ENCODE measurements at regions not wholly inside any gene's neighbourhood (a gene's known extent, or its start where the extent isn't known, plus 50 kb on each side); places are given as distances from the start of the nearest gene placed in this dataset.

DNA sequence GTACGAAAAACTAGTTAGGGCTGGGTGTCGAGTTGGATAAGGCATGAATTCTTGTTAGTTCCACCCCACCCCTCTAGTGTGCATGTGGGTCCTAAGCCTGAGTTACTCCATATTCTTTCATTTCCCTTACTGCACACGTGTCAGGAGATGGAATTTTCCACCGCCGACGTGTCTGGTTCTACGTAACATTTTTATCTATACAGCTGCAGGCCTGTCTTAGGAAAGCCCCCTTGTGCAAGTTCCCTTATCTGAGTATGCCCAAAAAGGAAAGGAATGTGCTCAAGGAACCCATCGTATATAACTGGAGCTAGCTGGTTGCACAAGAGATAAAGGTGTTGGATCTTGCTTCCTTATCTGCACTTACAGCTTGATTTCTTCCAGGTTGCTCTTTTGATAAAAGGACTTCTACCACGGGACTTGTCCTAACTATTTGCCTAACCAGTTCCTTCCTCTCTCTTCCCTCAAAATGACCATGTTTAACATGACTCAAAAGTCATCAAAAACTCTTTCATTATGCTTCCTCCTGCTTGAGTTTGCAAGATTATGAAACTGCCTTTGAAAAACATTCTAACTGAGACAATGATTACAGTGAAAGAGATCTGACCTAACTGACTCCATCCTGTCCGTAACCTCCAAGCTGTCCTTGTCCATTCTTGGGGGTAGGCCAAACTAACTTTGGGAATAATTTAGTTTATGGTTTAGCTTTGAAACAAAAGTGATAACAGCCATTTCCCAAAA is 181.4 kb downstream of the AKR1D1 start:
- in situ Hi-C loops (cut with MboI), result no loop called here
- Histone ChIP-seq H3K9me3 (ENCODE audit: low read depth) (no peaks in the 10 kb centered on the region), H3K27me3 (replicated peaks; ENCODE audit: insufficient read depth) (no peaks in the 10 kb centered on the region), H3F3A (ENCODE audit: insufficient read depth) (no peaks in the 10 kb centered on the region), H3K79me2 (ENCODE audit: insufficient read depth) (no peaks in the 10 kb centered on the region), H3K4me3 (no peak overlapping the region), H3K4me1 (ENCODE audit: insufficient read depth) (no peaks in the 10 kb centered on the region), H4K20me1 (ENCODE audit: insufficient read depth) (no peaks in the 10 kb centered on the region), H3K36me3 (ENCODE audit: low read depth) (no peaks in the 10 kb centered on the region), H3K9me2 (ENCODE audit: insufficient read depth) (no peaks in the 10 kb centered on the region), H3K4me2 (ENCODE audit: unreplicated experiment) (no peak overlapping the region), H2AFZ (no peak overlapping the region), H3K9ac (no peak overlapping the region), H3K27ac (no peak overlapping the region)
- 22 to 31% methylated on average over 10 of the region's 10 CpGs for WGBS, 2 experiments (ENCODE audit: low coverage in 1 of 2, low lambda C conversion rate in 2 of 2, missing lambda C conversion rate in 2 of 2)
- TF ChIP-seq EZH2phosphoT487 (IDR thresholded peaks at IDR 0.05; ENCODE audit: insufficient read depth, low read depth) (no peak), EZH2 (IDR thresholded peaks at IDR 0.05; ENCODE audit: insufficient read depth, poor library complexity, severe bottlenecking) (no peak)
- no peak for DNase-seq

DNA sequence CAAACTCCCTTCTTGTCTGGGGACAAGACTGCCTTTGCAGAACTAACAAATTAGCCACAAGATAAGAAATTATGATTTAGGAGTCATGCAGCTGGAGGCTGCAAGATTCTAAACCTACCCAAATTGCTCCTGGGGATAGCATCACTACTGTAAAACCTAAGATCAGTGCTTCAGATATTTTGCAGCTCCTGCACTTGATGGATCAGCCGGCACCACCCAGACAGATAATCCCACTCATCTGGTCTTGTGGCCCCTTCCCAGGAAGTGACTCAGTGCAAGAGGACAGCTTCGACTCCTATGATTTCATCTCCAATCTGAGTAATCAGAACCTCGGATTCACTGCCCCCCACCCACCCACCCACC is 181.9 kb downstream of the AKR1D1 start:
- no peak overlapping the region for H3K27ac ChIP-seq
- H2AFZ ChIP-seq, result no peak overlapping the region
- H3K4me1 ChIP-seq (ENCODE audit: insufficient read depth), result no peaks in the 10 kb centered on the region
- in situ Hi-C loops (cut with MboI), result no loop called here
- no peak overlapping the region for H3K9ac ChIP-seq
- no peaks in the 10 kb centered on the region for H3K9me2 ChIP-seq (ENCODE audit: insufficient read depth)
- no peaks in the 10 kb centered on the region for H3K9me3 ChIP-seq (ENCODE audit: low read depth)
- H3K4me3 ChIP-seq, result no peak overlapping the region
- WGBS, 2 experiments (ENCODE audit: low coverage in 1 of 2, low lambda C conversion rate in 2 of 2, missing lambda C conversion rate in 2 of 2), result 11 to 33% methylated on average over 1 to 2 of the region's 3 CpGs
- TF ChIP-seq EZH2phosphoT487 (IDR thresholded peaks at IDR 0.05; ENCODE audit: insufficient read depth, low read depth) (no peak), EZH2 (IDR thresholded peaks at IDR 0.05; ENCODE audit: insufficient read depth, poor library complexity, severe bottlenecking) (no peak)
- H3K36me3 ChIP-seq (ENCODE audit: low read depth), result no peaks in the 10 kb centered on the region
- H4K20me1 ChIP-seq (ENCODE audit: insufficient read depth), result no peaks in the 10 kb centered on the region
- no peak for DNase-seq
- no peak overlapping the region for H3K4me2 ChIP-seq (ENCODE audit: unreplicated experiment)
- no peaks in the 10 kb centered on the region for H3F3A ChIP-seq (ENCODE audit: insufficient read depth)
- no peaks in the 10 kb centered on the region for H3K79me2 ChIP-seq (ENCODE audit: insufficient read depth)
- no peaks in the 10 kb centered on the region for H3K27me3 ChIP-seq (replicated peaks; ENCODE audit: insufficient read depth)

DNA sequence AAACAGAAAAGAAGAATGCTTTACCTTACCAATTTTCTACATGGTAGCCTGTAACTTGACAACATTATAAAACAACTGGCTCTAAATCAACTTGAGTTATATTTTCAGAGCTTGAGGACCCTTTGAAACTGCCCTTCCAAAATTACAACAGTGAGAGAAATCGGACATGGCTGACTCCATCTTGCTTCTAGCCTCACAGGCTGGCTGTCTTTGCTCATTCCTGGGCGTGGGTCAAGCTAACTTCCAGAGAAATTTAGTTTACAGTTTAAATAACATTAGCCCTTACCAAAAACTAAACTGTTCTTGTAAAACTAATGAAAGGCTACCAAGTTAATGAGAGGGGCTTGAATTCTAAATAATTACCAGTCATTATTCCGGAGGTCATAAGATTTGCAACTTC is 183.4 kb downstream of the AKR1D1 start:
- H3K27ac ChIP-seq, result no peak overlapping the region
- H3K36me3 ChIP-seq (ENCODE audit: low read depth), result no peaks in the 10 kb centered on the region
- H4K20me1 ChIP-seq (ENCODE audit: insufficient read depth), result no peaks in the 10 kb centered on the region
- in situ Hi-C loops (cut with MboI), result no loop called here
- H3K4me3 ChIP-seq, result no peak overlapping the region
- no peaks in the 10 kb centered on the region for H3K4me1 ChIP-seq (ENCODE audit: insufficient read depth)
- no peak overlapping the region for H2AFZ ChIP-seq
- no peak overlapping the region for H3K4me2 ChIP-seq (ENCODE audit: unreplicated experiment)
- no peak for DNase-seq
- TF ChIP-seq EZH2 (IDR thresholded peaks at IDR 0.05; ENCODE audit: insufficient read depth, poor library complexity, severe bottlenecking), result no peak
- TF ChIP-seq EZH2phosphoT487 (IDR thresholded peaks at IDR 0.05; ENCODE audit: insufficient read depth, low read depth), result no peak
- H3K27me3 ChIP-seq (replicated peaks; ENCODE audit: insufficient read depth), result no peaks in the 10 kb centered on the region
- H3K9me3 ChIP-seq (ENCODE audit: low read depth), result no peaks in the 10 kb centered on the region
- H3K9me2 ChIP-seq (ENCODE audit: insufficient read depth), result no peaks in the 10 kb centered on the region
- H3F3A ChIP-seq (ENCODE audit: insufficient read depth), result no peaks in the 10 kb centered on the region
- 3 to 8% methylated on average over 3 of the region's 3 CpGs for whole genome bisulfite sequencing, 2 experiments (ENCODE audit: low coverage in 1 of 2, low lambda C conversion rate in 2 of 2, missing lambda C conversion rate in 2 of 2)
- H3K79me2 ChIP-seq (ENCODE audit: insufficient read depth), result no peaks in the 10 kb centered on the region
- no peak overlapping the region for H3K9ac ChIP-seq

DNA sequence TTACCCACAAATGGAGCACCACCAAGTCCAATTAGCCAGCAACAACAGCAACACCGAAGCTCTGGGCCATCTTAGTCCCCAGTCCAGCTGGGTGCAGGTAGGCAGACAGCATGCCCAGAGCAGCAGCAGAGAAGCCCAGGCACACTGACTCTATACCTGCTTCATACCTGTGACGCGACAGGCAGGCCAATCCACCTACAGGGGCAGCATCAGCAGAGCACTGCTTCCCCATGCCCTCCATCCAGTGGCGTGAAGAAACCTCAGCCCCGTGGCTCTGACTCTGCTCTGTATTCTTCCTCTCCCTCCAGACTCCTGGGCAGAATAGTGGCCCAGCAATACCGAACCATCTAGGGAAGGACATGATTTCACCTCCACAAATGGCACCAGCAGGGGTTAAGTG is 191.7 kb downstream of the AKR1D1 start:
- in situ Hi-C loops (cut with MboI), result no loop called here
- no peak overlapping the region for H3K4me2 ChIP-seq (ENCODE audit: unreplicated experiment)
- no peak overlapping the region for H3K9ac ChIP-seq
- no peak overlapping the region for H3K27ac ChIP-seq
- DNase-seq, result no peak
- H3K36me3 ChIP-seq (ENCODE audit: low read depth), result no peaks in the 10 kb centered on the region
- no peaks in the 10 kb centered on the region for H3K9me2 ChIP-seq (ENCODE audit: insufficient read depth)
- H3K79me2 ChIP-seq (ENCODE audit: insufficient read depth), result no peaks in the 10 kb centered on the region
- H3K9me3 ChIP-seq (ENCODE audit: low read depth), result no peaks in the 10 kb centered on the region
- H3F3A ChIP-seq (ENCODE audit: insufficient read depth), result no peaks in the 10 kb centered on the region
- no peak overlapping the region for H2AFZ ChIP-seq
- no peak overlapping the region for H3K4me3 ChIP-seq
- no peaks in the 10 kb centered on the region for H3K27me3 ChIP-seq (replicated peaks; ENCODE audit: insufficient read depth)
- TF ChIP-seq EZH2 (IDR thresholded peaks at IDR 0.05; ENCODE audit: insufficient read depth, poor library complexity, severe bottlenecking), result no peak
- no peak for TF ChIP-seq EZH2phosphoT487 (IDR thresholded peaks at IDR 0.05; ENCODE audit: insufficient read depth, low read depth)
- no peaks in the 10 kb centered on the region for H3K4me1 ChIP-seq (ENCODE audit: insufficient read depth)
- no peaks in the 10 kb centered on the region for H4K20me1 ChIP-seq (ENCODE audit: insufficient read depth)
- WGBS, 2 experiments (ENCODE audit: low coverage in 1 of 2, low lambda C conversion rate in 2 of 2, missing lambda C conversion rate in 2 of 2), result 26 to 38% methylated on average over 6 of the region's 6 CpGs

DNA sequence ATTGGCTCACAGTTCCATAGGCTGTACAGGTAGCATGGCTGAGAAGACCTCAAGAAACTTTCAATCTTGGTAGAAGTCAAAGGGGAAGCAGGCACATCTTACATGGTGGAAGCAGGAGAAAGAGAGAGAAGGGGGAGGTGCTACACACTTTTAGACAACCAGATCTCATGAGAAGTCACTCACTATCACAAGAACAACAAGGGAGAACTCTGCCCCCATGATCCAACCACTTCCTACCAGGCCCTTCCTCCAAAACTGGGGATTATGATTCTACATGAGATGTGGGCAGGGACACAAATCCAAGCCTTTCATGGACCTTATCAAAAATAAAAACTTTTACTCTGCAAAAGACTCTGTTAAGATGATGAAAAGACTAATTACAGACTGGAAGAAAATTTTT is 183.2 kb upstream of the TRIM24 start:
- Histone ChIP-seq H3K4me1 (ENCODE audit: insufficient read depth) (no peaks in the 10 kb centered on the region), H3K79me2 (ENCODE audit: insufficient read depth) (no peaks in the 10 kb centered on the region)
- no peak for TF ChIP-seq EZH2 (IDR thresholded peaks at IDR 0.05; ENCODE audit: insufficient read depth, poor library complexity, severe bottlenecking)
- TF ChIP-seq EZH2phosphoT487 (IDR thresholded peaks at IDR 0.05; ENCODE audit: insufficient read depth, low read depth), result no peak

More for the DNA sequence above, 183.2 kb upstream of the TRIM24 start:
- Histone ChIP-seq H4K20me1 (ENCODE audit: insufficient read depth) (no peaks in the 10 kb centered on the region), H3K9me2 (ENCODE audit: insufficient read depth) (no peaks in the 10 kb centered on the region), H3F3A (ENCODE audit: insufficient read depth) (no peaks in the 10 kb centered on the region), H3K27me3 (replicated peaks; ENCODE audit: insufficient read depth) (no peaks in the 10 kb centered on the region), H3K36me3 (ENCODE audit: low read depth) (no peaks in the 10 kb centered on the region), H2AFZ (no peak overlapping the region), H3K4me3 (no peak overlapping the region), H3K9me3 (ENCODE audit: low read depth) (no peaks in the 10 kb centered on the region), H3K9ac (no peak overlapping the region), H3K27ac (no peak overlapping the region), H3K4me2 (ENCODE audit: unreplicated experiment) (no peak overlapping the region)
- in situ Hi-C loops (cut with MboI), result no loop called here
- DNase-seq, result no peak
